ENCODE measurements at regions not wholly inside any gene's neighbourhood (a gene's known extent, or its start where the extent isn't known, plus 50 kb on each side); places are given as distances from the start of the nearest gene placed in this dataset.
"Not testable (repeated sequence)": the region's sequence is repeated elsewhere in the genome, so short reads cannot be mapped to it uniquely, and the experiment has no call there.

- H3K27ac Mint-ChIP-seq = no peak overlapping the region
- H3K4me3 Mint-ChIP-seq = no peak overlapping the region
- no peaks in the 10 kb centered on the region for H3K9me3 Mint-ChIP-seq
- H3K36me3 Mint-ChIP-seq = peaks cover 3% of the 10 kb centered on the region
- H3K4me1 Mint-ChIP-seq = no peaks in the 10 kb centered on the region
- peaks cover 25% of the 10 kb centered on the region for H3K27me3 Mint-ChIP-seq
Observed at GRCh38 chr7:32648408-32649156, 153.3 kb downstream of the AVL9 start.

GRCh38 chr7:32645255-32645654, 150.0 kb downstream of the AVL9 start:
- peaks cover 24% of the 10 kb centered on the region for H3K27me3 Mint-ChIP-seq
- H3K36me3 Mint-ChIP-seq, H3K27ac Mint-ChIP-seq, H3K4me3 Mint-ChIP-seq, H3K9me3 Mint-ChIP-seq, H3K4me1 Mint-ChIP-seq: not testable (repeated sequence)

DNA sequence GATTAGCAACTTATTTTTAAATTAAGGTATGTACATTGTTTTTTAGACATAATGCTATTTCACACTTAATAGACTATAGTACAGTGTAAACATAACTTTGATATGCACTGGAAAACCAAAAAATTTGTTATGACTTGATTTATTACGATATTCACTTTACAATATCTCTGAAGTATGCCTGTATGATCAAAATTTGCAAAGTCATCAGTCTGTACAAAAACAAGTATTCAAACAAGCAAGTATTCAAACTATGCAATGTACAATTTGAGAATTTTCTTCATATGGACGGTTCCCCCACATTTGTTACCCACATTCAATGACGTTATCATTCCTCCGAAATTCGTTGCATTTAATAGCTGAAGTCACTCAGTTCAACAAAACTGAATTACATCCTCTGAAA, 147.9 kb downstream of the AVL9 start:
- H3K27me3 Mint-ChIP-seq = peaks cover 14% of the 10 kb centered on the region
- H3K27ac Mint-ChIP-seq = no peak overlapping the region
- H3K4me3 Mint-ChIP-seq = no peak overlapping the region
- H3K36me3 Mint-ChIP-seq = no peaks in the 10 kb centered on the region
- peaks cover 4% of the 10 kb centered on the region for H3K4me1 Mint-ChIP-seq
- no peaks in the 10 kb centered on the region for H3K9me3 Mint-ChIP-seq

- peaks cover 4% of the 10 kb centered on the region for H3K27me3 Mint-ChIP-seq
- H3K27ac Mint-ChIP-seq = no peak overlapping the region
- H3K4me1 Mint-ChIP-seq = peaks cover 4% of the 10 kb centered on the region
- no peaks in the 10 kb centered on the region for H3K9me3 Mint-ChIP-seq
- no peaks in the 10 kb centered on the region for H3K36me3 Mint-ChIP-seq
- H3K4me3 Mint-ChIP-seq = no peak overlapping the region
Observed at GRCh38 chr7:32639122-32639521, 143.8 kb downstream of the AVL9 start.

DNA sequence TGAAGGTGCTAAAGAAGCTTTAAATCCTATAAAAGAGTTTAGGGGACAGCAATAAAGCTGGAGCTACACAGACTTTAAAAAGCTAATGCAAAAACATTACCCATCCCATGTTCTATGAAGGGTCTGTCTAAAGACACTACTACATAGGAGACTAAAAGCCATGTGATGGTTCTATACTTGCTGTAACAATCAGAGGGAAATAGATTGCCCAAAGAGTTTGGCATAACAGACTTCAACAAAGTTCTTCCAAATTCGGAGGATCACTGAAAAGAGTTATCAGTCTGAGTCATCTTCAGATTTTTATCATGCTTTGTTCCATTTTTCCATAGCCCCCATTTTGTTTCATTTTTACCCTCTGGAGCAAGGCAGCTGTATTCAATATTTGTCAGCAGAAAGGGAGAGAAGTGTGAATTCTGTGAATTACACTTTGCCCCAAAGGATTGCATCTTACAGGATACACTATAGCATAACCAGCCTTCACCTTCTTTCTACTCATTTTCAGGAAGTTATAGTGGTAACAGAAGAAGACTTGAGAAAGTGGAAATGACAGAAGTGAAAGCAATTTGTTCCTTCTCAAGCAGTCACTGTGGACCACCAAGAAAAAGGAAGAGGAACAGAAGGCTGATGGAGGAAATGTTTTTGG, 143.3 kb downstream of the AVL9 start:
- not testable (repeated sequence) for H3K36me3 Mint-ChIP-seq, H3K27me3 Mint-ChIP-seq, H3K27ac Mint-ChIP-seq, H3K9me3 Mint-ChIP-seq, H3K4me3 Mint-ChIP-seq, H3K4me1 Mint-ChIP-seq

Data from activated naive CD4-positive, alpha-beta T cell treated with anti-CD3 and anti-CD28 coated beads, Interleukin-2, amount 50 U/mL, for 24 hours (primary cell).